ENCODE measurements at regions not wholly inside any gene's neighbourhood (a gene's known extent, or its start where the extent isn't known, plus 50 kb on each side); places are given as distances from the start of the nearest gene placed in this dataset.

DNA sequence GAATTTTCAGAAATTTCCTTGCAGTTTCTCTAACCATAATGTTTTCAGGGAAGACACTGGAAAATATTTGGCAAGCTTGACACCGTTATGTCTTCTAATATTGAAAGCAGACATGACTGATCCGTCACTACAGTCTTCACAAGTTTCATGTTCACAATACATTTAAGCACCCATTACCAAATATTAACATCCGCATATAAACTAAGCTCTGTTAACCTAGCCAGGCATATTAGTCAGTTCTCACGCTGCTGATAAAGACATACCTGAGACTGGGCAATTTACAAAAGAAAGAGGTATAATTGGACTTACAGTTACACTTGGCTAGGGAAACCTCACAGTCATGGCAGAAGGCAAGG, 162.7 kb upstream of the LYSMD4 start:
- TF ChIP-seq POLR2A (IDR thresholded peaks at IDR 0.05) (no peak), CTCF (IDR thresholded peaks at IDR 0.05) (no peak)
